HG03060 (cell line): ENCODE measurements at regions not wholly inside any gene's neighbourhood (a gene's known extent, or its start where the extent isn't known, plus 50 kb on each side); places are given as distances from the start of the nearest gene placed in this dataset.
A peak's percentile ranks its signal among the peaks of the same experiment; 100 is the strongest.

ENCODE experiments used
- ATAC-seq: cut with Tn5 transposase; IDR thresholded peaks from one replicate; pipeline ENCODE4 v1.9.1; 2021; ENCODE audit warnings: low read depth, moderate number of reproducible peaks; ENCODE audit not compliant: unreplicated experiment

DNA sequence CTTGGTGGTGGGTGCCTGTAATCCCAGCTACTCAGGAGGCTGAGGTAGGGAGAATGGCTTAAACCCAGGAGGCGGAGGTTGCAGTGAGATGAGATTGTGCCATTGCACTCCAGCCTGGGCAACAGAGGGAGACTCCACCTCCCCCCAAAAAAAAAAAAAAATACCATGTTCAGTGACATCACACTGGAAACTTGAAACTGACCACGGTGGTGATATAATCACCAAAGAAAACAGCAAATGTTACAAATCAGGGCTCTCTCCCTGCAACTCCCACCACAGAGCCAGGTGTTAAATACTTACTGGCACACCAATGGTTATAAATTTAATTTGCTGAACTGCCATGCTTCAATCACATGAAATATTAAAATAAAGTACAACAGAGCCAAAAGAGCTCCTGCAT is 81.4 kb downstream of the ZNF608 start:
- ATAC-seq, result no peak

DNA sequence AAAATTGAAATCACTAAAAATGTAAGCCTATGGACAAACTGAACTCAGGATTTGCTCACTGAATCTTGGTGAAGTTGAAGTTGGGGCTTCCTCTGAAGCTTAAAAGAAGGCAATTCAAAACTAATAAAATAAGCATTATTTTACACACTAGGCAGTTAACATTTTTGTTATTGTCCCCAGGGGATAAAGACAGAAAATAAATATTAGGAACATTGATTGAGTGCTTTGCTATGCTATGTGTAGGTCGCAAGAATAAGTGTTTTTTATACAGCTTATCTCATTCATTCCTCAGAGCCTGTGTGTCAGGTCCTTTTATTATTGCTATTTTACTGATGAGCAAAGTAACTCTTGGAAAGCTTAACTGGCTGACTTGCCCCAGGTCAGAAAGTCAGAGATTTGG is 82.2 kb downstream of the ZNF608 start:
- ATAC-seq, result no peak

DNA sequence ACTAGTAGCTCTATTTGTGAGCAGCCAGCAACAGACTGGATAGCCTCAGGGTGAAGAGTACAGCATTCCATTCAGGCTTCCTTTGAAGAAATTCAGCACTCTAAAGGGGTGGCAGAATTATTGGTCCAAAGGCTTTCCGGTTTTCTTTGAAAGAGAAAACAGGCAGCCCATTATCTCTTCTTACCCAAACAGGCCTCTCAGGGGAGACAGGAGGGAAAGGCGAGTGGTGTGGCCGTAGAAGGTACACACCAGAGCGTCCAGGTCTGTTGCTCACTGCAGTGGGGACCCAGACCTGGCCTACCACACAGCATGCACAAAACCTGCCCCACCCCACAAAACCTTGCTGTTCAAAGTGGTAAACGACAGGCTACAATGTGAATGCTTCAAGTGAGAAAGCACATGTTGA is 83.3 kb downstream of the ZNF608 start:
- ATAC-seq, result no peak

DNA sequence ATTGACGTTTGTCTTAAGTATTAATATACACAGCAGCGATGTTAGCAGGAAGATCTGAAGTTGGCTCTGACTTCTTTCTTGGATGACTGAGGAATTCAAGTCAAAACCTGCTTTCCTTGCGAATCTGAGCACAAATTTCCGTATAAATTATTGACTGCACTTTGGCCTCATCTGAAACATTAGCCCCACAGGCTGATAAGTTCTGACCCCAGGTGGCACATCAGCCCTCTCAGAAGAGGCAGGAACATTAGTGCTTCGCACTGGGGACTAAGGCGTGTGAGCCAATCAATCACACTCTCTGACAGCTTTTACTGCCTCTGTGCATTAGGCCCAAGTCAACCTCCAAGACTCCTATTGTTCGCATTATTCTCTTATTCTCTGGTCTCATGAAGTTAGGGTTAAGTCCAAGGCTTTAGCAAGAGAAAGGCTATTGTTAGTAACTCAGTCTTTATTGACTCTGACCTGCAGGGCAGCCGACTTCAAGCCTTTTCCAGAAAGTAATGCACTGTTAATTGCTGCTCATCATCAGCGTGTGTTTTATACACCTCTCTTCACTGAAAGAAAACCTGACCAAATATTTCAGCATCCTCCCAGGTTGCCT is 84.2 kb downstream of the ZNF608 start:
- ATAC-seq, result no peak

DNA sequence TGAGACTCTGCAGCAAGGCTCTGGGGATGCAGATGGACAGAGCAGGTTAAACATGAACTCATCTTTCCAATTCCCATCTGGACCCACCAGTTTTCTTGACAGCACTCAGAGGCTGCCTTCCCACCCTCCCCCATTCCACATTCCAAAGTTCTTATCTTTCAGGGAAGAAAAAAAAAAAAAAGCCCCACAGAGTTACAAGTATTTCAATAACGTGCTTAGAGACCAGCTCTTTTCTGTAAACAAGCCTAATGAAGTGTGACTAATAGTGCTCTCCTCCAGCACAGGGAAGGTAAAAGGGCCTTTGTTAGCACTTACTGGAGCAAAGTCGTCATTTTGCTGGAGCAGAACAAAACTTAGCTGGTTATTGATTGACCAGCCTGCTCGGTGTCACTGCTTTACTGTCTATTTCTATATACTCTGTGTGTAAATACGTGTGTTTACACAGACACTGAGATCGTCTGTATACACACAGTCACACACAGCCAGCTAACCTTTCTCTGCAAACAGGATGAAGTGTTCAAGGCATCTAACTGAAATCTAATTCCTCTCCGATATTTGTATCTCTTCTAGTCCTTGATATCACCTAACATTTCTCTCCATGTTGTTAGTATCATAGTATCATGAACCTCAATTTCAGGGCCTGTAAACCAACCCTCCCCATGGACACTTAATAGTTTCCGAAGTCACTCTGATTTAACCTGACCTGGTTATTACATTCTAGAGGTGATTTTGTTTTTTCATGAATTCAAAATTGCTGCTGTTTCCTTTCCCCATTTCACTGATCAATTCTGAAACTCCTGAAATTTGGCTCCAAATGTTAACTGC is 84.9 kb downstream of the ZNF608 start:
- peak; percentile 46 for ATAC-seq

DNA sequence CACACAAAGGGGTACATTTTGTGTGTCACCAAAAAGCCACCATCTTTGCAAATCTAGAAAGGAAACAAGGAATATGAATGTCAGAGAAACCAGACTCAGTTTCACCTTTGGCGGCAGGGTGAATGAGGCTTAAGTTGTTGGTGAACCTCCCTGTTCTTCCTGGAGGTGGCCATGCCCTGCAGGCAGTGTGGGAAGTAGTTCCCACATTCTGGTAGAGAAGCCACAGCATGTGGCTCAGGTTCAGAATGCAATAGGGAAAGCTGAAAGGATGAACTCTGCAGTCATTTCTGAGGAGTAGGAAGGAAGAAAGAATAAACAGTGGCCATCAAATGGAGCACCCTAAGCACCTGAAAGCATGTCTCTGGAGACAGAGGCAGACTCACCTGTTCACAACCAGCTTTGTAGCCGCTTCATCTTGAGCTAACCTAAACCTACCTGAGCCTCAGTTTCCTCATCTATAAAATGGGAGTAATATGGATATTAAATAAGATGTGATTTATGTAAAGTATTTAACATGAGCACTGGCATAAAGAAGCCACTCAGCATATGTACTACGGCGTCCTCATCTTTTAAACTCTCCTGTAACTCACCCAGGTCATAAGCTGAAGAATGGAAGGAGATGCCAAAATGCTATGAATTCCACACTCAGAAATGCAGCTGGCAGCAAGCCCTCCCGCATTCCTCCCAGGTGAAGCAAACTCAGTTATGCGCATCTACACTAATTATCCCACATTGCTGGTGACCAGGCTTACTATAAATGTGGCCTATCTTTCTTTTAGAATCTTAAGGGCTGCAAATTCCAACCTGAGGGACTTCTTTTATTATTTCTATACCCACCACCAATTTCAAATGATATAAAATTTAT is 86.0 kb downstream of the ZNF608 start:
- no peak for ATAC-seq

DNA sequence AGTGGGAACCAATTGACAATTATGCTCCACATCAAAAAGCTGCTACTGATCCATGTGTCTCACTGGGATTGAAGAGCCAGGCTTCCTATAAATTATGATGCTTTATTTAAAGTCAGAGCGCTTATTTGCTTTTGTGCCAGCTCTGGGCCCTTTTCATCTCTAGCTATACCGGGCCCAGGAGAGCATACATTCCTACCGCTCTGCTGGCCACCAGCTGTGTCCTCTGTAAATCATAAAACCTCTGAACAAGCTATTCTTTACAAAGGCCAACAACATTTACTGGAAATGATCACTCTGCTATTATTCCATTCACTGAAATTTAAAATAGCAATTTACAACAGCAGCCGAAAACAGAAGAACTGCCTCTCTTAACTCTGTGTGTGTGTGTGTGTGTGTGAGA is 86.6 kb downstream of the ZNF608 start:
- no peak for ATAC-seq

DNA sequence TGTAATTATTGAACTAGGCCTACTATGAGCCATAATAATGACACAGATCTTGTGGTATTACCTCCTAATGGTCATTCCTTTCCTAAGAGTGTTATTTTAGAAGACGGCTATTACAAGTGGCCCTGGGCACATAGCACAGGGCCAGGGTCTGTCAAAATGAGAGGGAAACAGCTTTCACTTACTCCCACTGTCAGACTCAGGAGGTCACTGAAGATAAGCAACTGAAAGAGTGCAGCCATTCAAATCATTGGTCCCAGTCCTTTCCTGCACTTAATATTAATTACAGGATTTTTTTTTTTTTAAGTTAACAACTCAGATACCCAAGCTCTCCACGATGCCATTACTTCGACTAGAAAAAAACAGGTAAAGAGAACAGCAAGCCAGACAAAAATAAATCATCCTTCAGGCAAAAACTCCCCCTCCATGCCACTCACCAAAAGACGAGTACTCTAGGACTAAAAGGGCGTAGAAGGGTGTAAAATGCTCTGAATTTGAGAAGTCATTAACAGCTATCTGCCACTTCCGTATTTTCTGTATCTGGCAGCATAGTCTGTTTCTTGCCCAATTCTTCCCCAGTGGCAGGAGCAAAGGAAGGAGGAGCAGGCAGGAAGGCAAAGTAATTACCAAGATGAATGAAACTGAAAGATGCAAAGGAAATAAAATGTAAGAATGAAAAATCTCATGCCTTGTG is 87.4 kb downstream of the ZNF608 start:
- no peak for ATAC-seq

DNA sequence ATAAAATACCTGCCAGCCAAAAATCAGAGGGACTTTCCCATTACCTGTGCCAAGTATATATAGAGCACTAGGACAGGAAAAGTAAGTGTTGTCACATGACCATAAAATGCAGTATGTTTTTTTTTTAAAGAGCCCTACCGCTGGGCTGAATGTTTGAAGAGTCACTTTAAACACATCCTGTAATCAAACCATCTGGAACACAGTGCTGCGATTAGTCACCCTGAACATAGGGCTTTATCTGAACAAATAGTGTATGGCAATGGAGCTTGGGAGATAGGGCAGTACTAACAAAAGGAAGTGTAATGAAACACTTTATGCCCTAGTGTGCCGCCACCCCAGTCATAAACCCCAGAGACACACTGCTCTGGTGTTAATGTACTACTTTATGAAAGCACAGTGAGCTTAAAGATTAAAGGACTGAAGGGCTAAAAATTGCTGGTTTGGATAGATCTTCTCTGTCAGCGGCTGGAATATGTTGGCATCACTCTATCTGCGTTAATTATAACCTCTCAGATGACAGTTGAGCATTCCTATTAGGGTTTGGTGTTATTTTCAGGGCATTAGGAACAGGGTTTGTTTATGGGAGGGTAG is 90.4 kb downstream of the ZNF608 start:
- peak; percentile 42 for ATAC-seq

DNA sequence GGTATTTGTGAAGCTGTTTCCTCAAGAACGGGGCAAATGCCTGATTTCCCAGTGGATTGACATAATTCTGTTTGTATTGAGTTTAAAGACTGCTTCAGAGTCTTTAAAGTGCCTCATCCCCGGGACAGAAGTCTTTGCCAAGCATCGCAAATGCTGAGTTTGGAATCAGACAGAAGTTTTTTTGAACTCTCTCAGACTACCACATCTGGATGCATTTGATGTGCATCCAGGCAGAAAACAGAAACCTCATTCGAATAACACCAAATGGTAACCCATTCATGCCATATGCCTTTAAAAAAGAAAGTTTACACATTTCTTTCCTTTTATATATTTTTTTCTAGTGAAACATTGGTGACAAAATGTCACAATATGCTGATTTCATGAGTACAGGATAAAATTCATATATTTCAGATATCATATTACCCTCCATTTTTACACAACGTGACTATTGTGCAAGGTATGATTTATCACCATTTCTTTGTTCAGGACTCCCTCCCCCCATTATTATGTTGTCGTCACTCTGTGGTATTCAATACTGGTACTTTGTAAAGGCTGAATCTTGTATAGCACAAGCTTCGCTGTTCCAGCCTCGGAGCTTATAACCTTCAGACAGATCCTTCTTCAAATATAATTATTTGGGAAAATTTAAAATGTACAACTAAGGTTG is 91.1 kb downstream of the ZNF608 start:
- no peak for ATAC-seq

DNA sequence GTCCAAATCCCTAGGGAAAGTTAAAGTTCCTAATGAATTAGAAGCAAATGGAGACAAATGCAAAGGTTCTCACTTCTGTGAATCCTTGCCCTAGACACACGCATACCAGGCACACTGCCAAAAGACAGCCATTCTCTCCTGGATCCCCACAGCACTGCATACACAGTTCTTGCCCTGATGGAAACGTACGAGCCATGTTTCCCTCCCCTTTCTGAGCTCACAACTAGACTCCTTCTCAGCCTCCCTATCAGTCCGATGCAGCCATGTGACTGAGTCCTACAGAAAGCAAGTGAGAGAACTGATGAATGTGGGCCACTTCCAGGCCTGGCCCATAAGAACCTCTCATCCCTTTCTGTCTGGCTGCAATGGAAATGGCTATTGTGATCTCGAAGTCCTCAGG is 92.0 kb downstream of the ZNF608 start:
- no peak for ATAC-seq

DNA sequence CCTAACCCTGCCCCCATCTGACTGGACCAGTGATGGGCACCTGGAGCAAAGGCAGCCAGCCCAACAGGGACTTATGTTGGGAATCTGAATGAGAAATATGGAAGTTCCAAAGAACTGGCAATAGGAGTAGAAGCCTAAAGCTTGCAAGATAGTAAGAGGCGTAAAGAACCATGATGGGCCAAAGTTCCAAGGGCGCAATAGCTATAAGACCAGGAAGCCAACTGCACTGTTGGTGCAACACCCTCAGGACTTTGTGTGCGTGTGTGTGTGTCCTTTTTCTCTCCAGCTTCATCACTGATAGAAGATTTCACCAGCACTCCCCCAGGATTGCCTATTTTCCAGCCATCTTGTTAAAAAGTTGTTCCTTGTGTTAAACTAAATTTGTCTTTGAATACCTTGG is 92.8 kb downstream of the ZNF608 start:
- ATAC-seq, result no peak

DNA sequence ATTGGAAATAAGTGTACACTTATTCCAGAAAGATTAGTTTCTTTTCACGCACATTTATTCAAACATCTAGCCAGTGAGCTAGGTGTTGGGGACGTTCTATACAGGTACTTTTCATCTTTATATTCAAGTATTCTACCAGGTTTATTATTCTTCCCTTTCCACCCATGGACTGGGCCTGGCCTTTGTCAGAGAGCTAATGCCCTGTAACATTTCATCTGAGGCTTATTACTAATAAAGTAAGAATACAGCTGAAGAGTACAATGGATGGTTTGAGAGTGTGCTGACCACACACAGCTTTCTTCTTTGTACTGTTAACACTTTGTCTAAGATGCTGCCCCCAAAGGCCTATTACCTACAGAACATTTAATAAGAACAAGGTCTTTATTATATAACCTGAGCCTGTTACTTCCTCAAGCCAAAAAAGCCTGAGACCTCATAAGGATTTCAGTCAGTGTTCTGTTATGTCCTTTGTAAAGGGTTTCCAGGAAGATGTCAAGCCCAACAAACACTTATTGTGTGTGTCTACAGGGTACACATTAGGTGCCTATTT is 93.5 kb downstream of the ZNF608 start:
- ATAC-seq, result no peak

DNA sequence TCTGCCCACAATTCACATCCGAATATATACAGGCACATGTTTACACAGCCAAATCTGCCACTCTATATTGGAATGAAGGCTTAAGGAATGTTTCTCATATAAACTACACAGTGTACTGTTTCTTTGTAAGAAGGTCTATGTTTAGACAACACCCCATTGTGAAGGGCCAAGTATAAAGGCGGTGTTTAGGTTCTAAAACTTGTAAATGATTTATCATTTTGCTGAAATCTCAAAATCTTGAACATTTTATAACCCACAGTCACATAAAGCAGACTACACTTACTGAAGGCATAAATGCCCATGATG is 94.0 kb downstream of the ZNF608 start:
- ATAC-seq, result no peak

DNA sequence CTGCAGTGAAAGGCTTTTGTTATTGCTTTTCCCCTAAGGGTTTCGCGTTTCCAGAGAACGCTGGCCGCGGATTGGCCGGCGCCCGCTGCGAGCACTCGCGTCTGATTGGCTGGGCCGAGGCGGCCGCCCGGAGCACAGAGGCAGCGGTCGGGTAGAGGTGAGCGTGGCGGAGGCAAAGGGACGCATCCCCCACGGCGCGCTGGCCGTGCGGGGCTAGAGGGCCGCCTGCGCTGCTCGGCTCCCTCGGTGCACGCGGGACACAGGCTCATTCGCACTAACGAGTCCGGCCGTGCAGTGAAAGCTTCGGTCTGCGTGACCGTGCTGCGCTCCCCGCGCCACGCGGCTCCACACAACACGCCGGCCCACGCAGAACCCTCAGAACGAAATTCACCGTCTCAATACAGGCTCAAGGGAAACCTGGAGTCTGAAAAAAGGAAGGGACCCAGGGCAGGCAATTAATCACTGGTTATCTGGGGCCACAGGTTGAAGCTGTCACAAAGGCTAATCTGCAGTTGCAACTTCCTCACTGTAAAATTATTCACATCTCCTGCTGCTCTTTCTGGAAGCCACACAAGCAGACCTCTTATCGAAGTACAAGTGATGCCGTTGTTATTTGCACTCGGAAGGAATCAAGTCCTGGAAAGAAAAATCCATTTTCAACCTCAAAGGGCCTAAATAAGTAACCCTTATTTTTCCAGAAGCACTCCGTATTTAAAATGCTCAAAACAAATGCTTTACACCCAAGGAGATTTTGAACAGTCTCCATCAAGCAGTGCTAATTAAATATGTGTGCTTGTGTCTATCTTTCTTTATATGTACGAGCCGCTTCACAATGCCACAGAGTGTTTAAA is 94.6 kb downstream of the ZNF608 start:
- ATAC-seq, result no peak

DNA sequence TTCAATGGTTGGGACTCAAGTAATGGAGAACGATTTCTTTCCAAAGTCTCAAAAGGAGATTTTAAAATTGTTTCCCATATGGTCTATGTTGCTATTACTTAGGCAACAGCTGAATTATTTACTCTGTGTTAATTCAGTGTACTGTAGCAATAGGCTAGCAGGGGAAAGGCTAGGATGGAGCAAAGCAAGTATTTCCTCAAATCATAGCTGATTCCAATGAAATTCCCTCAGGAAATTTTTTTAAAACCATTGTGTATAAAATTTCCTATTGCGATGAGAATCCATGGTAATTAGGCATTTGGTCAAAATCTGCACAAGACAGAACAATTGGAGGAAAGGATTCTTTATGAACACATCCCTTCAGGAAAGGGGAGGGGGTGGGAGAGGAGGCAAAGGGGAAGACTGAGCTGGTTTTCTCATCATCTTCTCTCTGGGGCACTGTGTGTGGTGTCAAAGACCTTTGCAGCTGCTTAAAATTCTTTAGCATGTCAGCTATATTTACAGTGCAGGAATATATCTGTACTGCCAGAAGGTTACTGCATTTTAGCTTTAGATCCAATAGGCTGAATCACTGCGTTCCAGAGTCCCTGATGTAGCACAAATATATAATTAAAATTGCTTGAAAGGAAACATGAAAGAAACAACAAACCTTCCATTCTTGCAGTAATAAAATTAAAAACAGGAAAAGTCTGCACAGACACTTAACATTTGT is 95.3 kb downstream of the ZNF608 start:
- ATAC-seq, result no peak

DNA sequence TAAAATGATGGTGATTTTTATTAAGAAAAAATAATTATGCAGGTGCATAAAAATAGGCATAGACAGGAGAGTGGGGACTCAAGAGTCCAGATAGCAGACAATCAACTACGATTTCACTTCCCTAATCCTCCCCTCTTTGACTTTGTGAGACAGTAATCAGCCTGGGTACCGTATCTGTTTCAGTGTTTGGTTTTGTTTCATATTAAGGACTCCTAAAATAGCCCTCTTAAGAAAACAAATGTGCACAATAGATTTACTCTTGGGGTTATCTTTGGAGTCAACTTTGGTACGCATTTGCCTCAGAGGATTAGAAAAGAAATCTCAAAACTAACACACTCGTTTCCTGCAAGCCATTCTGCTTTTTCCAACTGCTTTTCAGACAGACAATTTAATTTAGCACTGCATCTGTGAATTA is 96.3 kb downstream of the ZNF608 start:
- peak; percentile 52 for ATAC-seq

DNA sequence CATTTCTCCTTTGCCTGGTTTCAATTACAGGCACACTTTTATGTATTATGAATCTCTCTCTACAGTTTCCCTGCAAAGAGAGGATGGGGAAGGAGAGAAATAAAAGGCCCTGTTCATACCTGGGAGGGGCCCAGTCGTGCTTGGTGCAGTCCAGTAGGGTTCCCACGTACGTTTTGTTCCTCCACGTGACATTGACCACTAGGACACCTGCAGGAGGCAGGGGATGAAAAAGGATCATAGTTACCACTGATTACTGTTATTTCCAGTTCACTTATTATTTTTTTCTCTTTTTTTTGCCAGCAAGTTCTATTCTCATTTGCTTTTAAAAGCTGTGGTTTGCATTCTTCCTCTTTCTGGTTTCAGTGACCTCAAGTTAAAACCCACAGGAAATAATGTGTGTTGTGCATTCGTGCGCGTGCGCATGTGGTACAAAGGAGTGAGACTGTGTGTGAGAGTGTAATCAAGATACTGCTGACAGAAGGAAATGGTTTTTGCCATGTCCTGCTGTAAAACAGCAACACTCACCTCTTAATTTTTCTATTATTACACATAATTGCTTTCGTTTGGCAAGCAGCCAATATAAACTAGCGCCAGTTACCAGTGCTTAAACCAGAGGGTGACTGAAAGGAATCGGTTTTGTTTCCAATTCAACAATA is 96.8 kb downstream of the ZNF608 start:
- peak; percentile 79 for ATAC-seq
